T-helper 2 cell treated with Interferon-gamma antibody and Interleukin-4, amounts not matched to agents 5 μg/mL and 100 μg/mL, for 36 hours (primary cell): ENCODE measurements at regions not wholly inside any gene's neighbourhood (a gene's known extent, or its start where the extent isn't known, plus 50 kb on each side); places are given as distances from the start of the nearest gene placed in this dataset.

Experiments
- DNase-seq: peaks from one replicate; pipeline ENCODE4 v3.0.0; 2021; ENCODE audit warnings: low spot score
- H3K27ac Mint-ChIP-seq: one replicate; pipeline ENCODE4 v1.8.0; 2021; ENCODE audit warnings: mild to moderate bottlenecking, mixed read lengths
- H3K27me3 Mint-ChIP-seq: one replicate; pipeline ENCODE4 v1.8.0; 2021; ENCODE audit warnings: low read depth, mixed read lengths
- H3K36me3 Mint-ChIP-seq: one replicate; pipeline ENCODE4 v1.8.0; 2021; ENCODE audit warnings: low read depth, mixed read lengths
- H3K4me1 Mint-ChIP-seq: one replicate; pipeline ENCODE4 v1.8.0; 2021; ENCODE audit warnings: low read depth, mixed read lengths
- H3K4me3 Mint-ChIP-seq: one replicate; pipeline ENCODE4 v1.8.0; 2022; ENCODE audit warnings: mild to moderate bottlenecking, moderate library complexity, mixed read lengths
- H3K9me3 Mint-ChIP-seq: one replicate; pipeline ENCODE4 v1.8.0; 2021; ENCODE audit warnings: mixed read lengths

DNA sequence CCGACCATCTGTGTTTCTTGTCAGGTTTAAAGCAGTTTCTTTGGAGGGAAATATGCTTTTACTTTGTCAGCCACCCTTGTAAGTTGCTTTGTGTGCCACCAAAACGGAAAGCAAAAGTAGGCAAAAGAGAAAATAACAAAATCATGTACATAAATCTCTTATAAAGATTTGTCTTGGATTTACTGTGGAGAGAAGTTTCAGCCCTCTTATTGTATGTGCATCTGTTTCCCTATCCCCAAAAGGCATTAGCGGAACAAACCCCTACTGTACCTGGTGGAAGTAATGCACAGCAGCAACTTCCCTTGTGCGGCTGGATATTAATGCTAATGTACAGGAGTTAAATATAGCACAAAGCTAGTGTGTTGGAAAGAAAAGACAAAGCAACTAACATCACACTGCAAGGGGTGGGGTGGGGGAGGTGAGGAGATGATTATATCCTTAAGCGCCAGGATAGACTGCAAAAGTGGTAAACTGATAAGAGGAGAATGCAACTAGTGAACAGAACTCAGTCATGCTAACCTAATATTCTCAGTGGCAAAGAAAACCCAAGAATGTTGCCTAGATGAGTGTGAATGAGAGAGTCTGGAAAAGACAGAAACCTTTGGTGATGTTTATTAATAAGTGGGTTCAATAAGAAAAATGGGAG is 396.5 kb upstream of the MEF2C start:
- H3K36me3 Mint-ChIP-seq, result no peaks in the 10 kb centered on the region
- H3K9me3 Mint-ChIP-seq, result no peaks in the 10 kb centered on the region
- no peak for DNase-seq
- H3K4me3 Mint-ChIP-seq, result no peak overlapping the region
- no peaks in the 10 kb centered on the region for H3K27me3 Mint-ChIP-seq
- H3K27ac Mint-ChIP-seq, result no peak overlapping the region
- no peaks in the 10 kb centered on the region for H3K4me1 Mint-ChIP-seq

DNA sequence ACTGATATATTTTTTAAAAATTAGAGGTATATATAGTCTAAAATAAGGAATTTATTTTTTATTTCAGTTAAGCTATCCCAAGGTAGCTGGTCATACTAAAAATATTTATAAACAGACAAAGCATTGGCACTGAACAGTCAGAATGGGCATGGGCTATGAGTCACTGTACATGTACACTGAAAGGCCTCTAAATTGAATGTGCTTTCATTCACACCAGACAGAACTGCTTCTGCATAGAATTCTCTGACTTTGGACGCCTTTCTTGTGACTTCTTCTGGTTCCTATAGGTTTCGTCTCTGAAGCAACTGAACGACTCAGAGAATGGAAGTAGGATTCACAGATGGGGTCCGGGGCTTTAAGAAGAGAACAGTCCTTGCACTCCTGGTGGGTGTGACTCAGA is 394.8 kb upstream of the MEF2C start:
- H3K4me3 Mint-ChIP-seq, result no peak overlapping the region
- H3K4me1 Mint-ChIP-seq, result no peaks in the 10 kb centered on the region
- no peaks in the 10 kb centered on the region for H3K36me3 Mint-ChIP-seq
- no peak for DNase-seq
- no peaks in the 10 kb centered on the region for H3K27me3 Mint-ChIP-seq
- no peak overlapping the region for H3K27ac Mint-ChIP-seq
- no peaks in the 10 kb centered on the region for H3K9me3 Mint-ChIP-seq

DNA sequence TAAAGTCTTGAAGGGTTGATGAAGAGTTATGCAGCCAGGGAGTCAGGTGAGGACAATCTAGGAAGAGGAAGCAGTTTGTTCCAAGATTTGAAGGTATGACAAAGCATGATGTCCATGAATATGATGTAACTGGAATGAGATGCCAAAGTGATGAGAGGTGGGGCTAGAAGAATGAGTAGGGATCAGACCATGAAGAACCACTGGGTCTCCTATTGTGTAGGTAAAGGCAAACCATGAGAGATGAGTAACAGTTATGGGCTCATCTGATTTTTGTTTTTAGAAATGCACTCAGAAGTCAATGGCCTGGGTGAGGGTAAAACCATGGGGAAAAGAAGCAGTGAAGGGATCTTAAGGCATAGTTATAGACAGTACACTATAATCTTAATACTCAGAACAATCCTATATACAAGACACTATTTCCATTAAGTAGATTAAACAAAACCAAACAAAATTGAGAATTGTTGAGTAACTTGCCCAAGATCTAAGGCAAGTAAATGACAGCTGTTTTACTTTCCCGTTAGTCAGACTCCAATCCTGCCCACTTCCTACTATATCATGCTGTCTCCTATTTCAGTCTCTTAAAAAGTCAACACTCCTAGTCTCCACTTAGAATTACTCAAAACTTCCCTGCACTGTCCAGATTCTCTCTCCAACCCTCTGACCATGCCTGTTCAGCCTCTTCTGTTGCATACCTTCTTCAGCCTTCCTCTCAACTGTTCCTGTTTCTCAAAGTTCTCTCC is 393.8 kb upstream of the MEF2C start:
- Mint-ChIP-seq H3K9me3 (no peaks in the 10 kb centered on the region), H3K4me3 (no peak overlapping the region), H3K36me3 (no peaks in the 10 kb centered on the region), H3K27me3 (no peaks in the 10 kb centered on the region), H3K4me1 (peaks cover 3% of the 10 kb centered on the region), H3K27ac (no peak overlapping the region)
- no peak for DNase-seq

DNA sequence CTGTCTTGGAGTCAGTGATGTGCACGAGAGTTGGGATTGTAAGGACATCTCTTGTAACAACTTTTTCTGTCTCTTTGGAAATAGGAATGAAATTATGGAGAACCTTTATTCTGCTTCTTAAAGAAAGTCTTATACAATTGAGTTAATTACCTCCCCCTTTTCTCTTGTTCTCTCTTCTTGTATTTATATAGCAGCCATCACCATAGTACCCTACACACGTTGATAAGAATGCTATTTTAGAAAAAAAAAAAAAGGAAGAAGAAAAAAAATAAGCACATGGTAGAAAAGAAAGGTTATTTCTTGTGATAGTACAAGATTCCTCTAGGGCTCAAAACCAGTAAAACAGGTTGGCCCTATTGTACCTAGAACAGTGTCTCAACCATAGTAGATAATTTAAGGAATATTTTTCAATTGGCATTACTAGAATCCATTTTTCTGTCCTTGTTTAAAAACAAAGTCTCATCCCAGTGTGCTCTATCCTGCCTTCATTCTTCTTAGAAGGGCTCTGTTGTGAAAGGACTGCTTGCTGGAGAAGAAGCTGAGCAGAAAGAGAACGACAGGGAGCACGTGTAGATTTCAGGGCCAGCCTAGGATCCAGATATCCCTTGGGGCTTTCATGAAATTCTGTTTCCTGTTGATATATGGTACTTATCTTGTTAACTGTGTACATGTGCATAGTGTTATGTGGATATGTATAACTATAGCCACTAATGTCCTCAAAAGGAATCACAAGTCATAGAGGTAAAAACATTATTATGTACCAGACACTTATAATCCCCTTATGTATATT is 392.3 kb upstream of the MEF2C start:
- Mint-ChIP-seq H3K27me3 (no peaks in the 10 kb centered on the region), H3K36me3 (no peaks in the 10 kb centered on the region), H3K9me3 (no peaks in the 10 kb centered on the region), H3K4me1 (peaks cover 3% of the 10 kb centered on the region), H3K4me3 (no peak overlapping the region), H3K27ac (no peak overlapping the region)
- DNase-seq, result no peak

DNA sequence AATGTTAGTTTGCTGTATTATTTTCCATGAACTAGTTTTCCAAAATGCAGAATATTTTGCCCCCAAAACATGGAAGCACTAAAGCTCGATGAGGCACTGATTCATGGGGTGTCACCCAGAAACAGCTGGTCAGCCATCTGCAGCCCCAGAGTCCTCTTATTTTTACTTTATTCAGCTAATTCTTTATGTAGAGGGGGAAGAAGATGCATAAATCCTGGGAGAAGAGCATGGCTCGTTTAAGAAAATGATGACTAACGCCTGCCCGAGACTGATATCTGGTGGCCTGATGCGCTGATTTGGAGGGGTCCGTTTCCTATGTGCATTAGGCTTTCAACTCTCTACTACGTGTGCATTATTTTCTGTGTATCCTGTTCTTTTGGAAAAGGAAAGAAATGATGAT is 390.3 kb upstream of the MEF2C start:
- Mint-ChIP-seq H3K36me3 (no peaks in the 10 kb centered on the region), H3K9me3 (no peaks in the 10 kb centered on the region), H3K27me3 (no peaks in the 10 kb centered on the region), H3K4me1 (peaks cover 3% of the 10 kb centered on the region), H3K4me3 (no peak overlapping the region), H3K27ac (no peak overlapping the region)
- DNase-seq, result no peak

DNA sequence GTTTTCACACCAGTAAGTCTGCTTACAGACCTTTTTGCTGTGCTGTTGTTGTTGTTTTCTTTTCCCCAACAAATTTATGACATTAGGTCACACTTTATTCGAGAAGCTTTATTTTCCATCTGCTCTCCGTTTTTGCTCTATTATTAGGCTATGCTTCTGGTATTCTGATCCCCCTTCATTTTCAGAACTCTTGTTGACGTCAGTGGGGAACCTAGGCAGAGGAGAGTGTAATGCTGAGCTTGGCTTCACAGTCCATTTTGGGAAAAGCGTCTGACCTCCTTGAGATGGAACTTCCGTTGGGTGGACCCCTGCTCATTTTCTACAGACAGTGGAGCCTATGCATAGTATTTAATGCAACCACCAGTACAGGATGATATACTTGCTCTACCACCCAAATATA is 387.9 kb upstream of the MEF2C start:
- Mint-ChIP-seq H3K4me3 (no peak overlapping the region), H3K27ac (no peak overlapping the region)

DNA sequence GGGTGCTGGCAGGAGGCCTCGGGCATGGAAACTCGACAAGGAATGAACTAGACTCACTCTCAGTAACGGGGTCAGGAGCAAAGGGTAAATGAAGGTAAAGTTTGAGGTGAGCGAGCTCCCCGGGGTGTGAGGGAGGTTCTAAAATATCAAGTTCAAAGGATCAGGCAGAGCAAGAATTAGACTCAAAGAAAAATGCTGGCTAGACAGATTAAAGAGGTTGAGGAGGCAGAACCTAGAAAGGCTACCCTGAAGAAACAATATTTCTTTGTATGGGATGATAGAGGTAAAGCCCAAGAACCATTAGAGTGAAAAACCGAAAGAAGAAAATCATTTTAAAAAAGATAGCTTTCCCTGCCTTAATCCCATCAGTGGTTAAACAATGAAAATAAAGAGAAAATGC is 386.7 kb upstream of the MEF2C start:
- DNase-seq, result no peak
- Mint-ChIP-seq H3K27me3 (no peaks in the 10 kb centered on the region), H3K4me3 (no peak overlapping the region), H3K27ac (no peak overlapping the region), H3K9me3 (no peaks in the 10 kb centered on the region), H3K36me3 (no peaks in the 10 kb centered on the region), H3K4me1 (peaks cover 3% of the 10 kb centered on the region)

More for the DNA sequence above, 387.9 kb upstream of the MEF2C start:
- Mint-ChIP-seq H3K9me3 (no peaks in the 10 kb centered on the region), H3K4me1 (peaks cover 3% of the 10 kb centered on the region), H3K27me3 (no peaks in the 10 kb centered on the region), H3K36me3 (no peaks in the 10 kb centered on the region)
- no peak for DNase-seq

DNA sequence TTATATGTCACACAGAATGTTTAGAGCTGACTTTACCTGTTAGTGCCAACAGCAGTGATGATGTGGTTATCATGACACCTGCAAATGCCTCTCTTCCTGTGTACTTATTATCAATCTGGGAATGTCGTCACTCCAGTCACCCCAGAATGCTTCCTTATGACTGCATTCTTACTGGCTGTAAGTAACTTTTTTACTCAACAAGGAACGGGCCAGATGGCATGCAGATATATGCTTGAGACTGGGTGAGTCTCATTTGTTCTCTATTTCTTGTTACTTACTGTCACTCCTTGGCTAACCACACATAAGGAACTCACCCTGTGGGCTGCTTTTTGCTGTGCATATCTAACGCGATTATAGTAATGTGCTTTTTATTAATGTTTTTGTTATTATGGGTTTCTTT is 385.5 kb upstream of the MEF2C start:
- no peaks in the 10 kb centered on the region for H3K27me3 Mint-ChIP-seq
- H3K27ac Mint-ChIP-seq, result no peak overlapping the region
- no peak overlapping the region for H3K4me3 Mint-ChIP-seq
- H3K9me3 Mint-ChIP-seq, result no peaks in the 10 kb centered on the region
- H3K4me1 Mint-ChIP-seq, result peaks cover 3% of the 10 kb centered on the region
- no peaks in the 10 kb centered on the region for H3K36me3 Mint-ChIP-seq
- no peak for DNase-seq

DNA sequence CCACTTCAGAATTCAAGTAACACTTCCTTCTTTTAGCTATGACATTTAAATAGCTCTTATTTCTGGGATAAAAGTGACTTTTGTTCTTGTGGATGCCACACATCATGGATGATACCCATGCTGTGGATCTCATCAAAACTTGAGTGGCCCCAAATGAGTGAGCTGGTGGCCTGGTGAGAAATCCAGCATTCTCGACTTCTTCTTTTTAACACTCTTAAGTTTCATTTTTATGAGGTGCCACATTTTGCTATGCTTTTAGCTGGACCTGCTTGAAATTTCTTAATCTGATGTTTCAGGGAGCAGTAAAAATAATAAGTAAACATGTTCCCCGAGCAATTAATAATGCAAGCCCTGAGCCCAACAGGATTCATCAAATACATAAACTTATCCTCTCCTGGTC is 384.8 kb upstream of the MEF2C start:
- no peak overlapping the region for H3K4me3 Mint-ChIP-seq
- H3K27ac Mint-ChIP-seq, result no peak overlapping the region
- H3K27me3 Mint-ChIP-seq, result no peaks in the 10 kb centered on the region
- peaks cover 3% of the 10 kb centered on the region for H3K4me1 Mint-ChIP-seq
- no peaks in the 10 kb centered on the region for H3K36me3 Mint-ChIP-seq
- H3K9me3 Mint-ChIP-seq, result no peaks in the 10 kb centered on the region
- no peak for DNase-seq

DNA sequence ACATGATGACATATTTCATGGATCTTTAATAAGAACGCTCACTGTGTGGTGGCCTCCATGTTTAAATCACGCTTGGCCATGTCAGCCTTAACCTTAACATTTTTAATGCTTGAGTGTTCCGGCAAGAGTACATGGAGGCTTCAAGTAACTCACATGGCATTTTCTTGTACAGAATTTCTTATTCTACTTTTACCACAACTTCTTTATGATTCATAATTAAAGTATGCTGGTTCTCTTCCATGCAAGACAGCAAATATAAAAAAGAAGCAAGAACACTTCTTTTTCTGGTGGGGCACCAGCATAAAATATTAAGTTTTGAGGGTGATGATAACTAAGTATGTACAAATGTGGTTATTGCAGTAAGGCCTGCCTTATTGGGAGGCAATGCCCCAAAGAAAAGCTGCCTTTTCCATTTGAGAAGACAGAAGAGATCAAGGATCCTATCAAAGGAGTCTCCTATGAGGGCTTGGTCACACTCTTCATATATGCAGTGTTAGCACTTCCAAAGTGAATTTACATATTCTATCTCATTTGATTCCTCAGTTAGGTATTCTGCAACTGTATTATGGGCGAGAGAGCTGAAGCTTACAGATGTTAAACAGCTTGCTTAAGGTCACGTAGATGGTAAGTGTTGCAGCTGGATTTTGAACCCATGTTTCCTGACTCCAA is 382.7 kb upstream of the MEF2C start:
- Mint-ChIP-seq H3K4me1 (no peaks in the 10 kb centered on the region), H3K27ac (no peak overlapping the region), H3K4me3 (no peak overlapping the region), H3K9me3 (no peaks in the 10 kb centered on the region), H3K27me3 (peaks cover 5% of the 10 kb centered on the region), H3K36me3 (no peaks in the 10 kb centered on the region)
- no peak for DNase-seq

DNA sequence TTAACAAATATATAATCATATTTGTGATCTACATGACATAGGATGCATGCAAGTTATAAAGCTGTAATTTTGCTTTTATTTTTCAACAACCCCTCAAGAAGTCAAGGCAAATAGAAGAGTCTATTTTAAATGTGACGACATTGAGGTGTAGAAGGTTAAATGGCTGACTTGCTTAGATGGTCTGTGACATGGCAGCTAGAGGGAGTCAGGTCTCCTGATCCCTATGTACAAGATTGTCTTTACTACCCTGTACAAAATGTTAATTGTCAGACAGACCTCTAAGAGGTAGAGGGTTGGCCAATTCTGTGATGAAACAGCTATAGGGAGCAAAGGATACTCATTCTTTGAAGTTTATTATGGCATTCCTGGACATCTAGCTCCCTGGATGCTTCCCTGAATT is 380.9 kb upstream of the MEF2C start:
- Mint-ChIP-seq H3K4me1 (no peaks in the 10 kb centered on the region), H3K27ac (no peak overlapping the region), H3K36me3 (no peaks in the 10 kb centered on the region), H3K4me3 (no peak overlapping the region), H3K9me3 (no peaks in the 10 kb centered on the region), H3K27me3 (peaks cover 5% of the 10 kb centered on the region)
- DNase-seq, result no peak

DNA sequence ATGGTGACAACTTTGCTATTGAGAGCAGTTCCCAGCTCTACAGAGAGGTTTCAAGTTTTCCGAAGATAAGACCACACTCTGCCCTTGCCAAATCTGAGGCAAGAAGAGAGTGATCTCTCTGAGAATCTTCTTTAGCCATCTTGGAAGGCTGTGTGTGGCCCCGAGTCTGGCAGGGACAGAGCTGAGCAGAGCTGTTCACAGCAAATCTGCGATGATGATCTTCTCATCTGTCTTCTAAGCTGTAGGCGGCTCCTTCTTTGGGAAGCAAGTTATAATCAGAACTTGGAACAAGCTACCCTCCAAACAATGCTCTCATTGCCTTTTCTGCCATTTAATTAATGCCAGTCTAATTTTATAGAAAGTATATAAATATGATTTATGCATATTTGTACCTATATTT is 379.0 kb upstream of the MEF2C start:
- Mint-ChIP-seq H3K4me1 (no peaks in the 10 kb centered on the region), H3K9me3 (no peaks in the 10 kb centered on the region), H3K36me3 (no peaks in the 10 kb centered on the region), H3K27ac (no peak overlapping the region), H3K27me3 (peaks cover 5% of the 10 kb centered on the region), H3K4me3 (no peak overlapping the region)
- DNase-seq, result no peak

DNA sequence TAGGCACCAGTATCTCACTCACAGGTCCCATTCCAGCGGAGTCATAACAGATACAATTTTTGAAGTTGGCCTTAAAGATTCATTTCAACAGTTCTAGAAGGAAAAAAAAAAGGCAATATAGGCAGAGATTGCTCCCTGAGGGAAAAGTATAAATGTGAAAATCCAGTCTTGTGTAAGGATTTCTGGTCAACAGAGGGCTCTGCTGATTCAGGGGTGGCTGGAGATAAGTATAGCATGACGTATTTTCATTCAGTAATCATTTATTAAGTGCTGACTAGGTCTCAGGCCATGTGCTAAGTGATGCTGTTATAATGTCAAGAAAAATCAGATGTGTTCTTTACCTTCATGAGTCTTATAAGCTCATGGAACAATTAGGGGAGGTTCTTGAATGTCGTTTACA is 377.3 kb upstream of the MEF2C start:
- Mint-ChIP-seq H3K9me3 (no peaks in the 10 kb centered on the region), H3K27me3 (peaks cover 5% of the 10 kb centered on the region), H3K36me3 (no peaks in the 10 kb centered on the region), H3K4me1 (no peaks in the 10 kb centered on the region), H3K27ac (no peak overlapping the region), H3K4me3 (no peak overlapping the region)
- DNase-seq, result no peak
